IgD-negative memory B cell (primary cell): ENCODE measurements at regions not wholly inside any gene's neighbourhood (a gene's known extent, or its start where the extent isn't known, plus 50 kb on each side); places are given as distances from the start of the nearest gene placed in this dataset.

Source experiments
- H3K27ac Mint-ChIP-seq, 3 donors: one replicate each; pipeline ENCODE4 v1.8.0; 2020 to 2022; ENCODE audit warnings: mild to moderate bottlenecking in 3 of 3, mixed read lengths in 3 of 3, moderate library complexity in 1 of 3
- H3K27me3 Mint-ChIP-seq: one replicate; pipeline ENCODE4 v1.8.0; 2021; ENCODE audit warnings: mixed read lengths
- H3K36me3 Mint-ChIP-seq: one replicate; pipeline ENCODE4 v1.8.0; 2020; ENCODE audit warnings: mild to moderate bottlenecking, mixed read lengths
- H3K4me1 Mint-ChIP-seq, 3 donors: one replicate each; pipeline ENCODE4 v1.8.0; 2020 to 2022; ENCODE audit warnings: mixed read lengths in 3 of 3, mild to moderate bottlenecking in 1 of 3
- H3K4me3 Mint-ChIP-seq, 4 donors: one replicate each; pipeline ENCODE4 v1.8.0; 2020 to 2022; ENCODE audit warnings: mild to moderate bottlenecking in 4 of 4, mixed read lengths in 4 of 4, moderate library complexity in 3 of 4
- H3K9me3 Mint-ChIP-seq, 3 donors: one replicate each; pipeline ENCODE4 v1.8.0; 2020 to 2021; ENCODE audit warnings: mixed read lengths in 3 of 3, mild to moderate bottlenecking in 1 of 3

DNA sequence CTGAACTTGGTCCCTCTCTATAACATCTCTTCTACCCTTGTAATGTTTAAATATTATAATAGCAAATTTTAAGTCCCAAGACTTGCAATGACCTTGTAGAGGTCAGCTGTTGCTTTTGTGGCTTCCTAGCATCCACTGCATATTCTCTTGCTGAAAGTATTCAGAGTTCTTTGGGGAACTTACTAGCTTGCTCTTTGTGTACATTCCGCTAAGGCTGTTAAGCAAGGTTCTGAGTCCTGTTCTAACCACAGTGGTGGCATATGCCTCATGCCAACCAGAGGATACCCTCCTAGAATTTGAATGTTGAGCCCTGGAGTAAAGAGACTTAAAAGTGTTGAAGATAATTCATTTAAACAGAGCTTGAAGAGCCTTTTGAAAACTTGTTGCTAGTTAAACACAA, 570.9 kb downstream of the TLE1 start:
- H3K27ac Mint-ChIP-seq = no peak overlapping the region
- no peaks in the 10 kb centered on the region for H3K27me3 Mint-ChIP-seq
- H3K4me1 Mint-ChIP-seq = peaks cover 0 to 6% (median 2%) of the 10 kb centered on the region in 3 donors
- no peak overlapping the region for H3K4me3 Mint-ChIP-seq
- H3K36me3 Mint-ChIP-seq = no peaks in the 10 kb centered on the region
- peaks cover 0 to 3% (median 2%) of the 10 kb centered on the region in 3 donors for H3K9me3 Mint-ChIP-seq

DNA sequence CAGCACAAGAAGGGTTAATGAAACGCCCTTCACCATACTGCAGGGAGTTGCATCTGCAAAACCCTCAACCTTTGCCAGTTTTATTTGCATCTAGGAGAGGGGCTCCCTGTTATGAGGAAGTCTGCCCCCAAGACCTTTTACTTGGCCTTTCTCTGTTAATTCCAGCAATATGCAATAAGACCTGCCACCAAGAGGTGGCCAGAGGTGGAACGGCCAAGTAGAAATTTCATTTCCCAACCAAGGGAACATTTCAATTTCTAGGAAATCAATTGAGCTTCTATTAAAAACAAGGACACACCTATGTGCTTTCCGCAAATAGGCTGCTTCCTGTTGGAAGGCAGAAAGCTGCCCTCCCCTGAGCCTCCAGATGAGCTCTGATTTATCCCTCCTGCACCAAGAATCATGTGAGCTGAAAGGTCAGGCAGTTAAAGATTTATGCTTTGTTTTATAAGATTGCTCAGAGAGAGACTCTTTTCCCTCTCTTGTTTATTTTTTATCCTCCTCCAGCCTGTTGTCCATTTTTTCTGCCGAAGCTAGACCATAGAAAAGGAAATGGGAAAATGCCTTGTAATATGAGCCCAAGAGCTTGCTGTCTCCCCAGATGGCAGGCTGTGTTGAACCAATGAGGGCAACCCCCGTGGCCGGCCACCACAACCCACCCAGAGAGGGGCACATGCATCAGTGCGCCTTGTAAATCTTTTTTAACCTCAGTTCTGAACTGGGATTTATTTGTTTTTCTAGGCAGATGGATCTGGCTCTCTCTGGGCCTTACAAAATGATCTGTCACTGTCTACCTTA, 572.8 kb downstream of the TLE1 start:
- Mint-ChIP-seq H3K4me3 (no peak overlapping the region), H3K27me3 (no peaks in the 10 kb centered on the region), H3K27ac (no peak overlapping the region), H3K4me1 (peaks cover 4 to 13% (median 6%) of the 10 kb centered on the region in 3 donors), H3K36me3 (no peaks in the 10 kb centered on the region), H3K9me3 (peaks cover 0 to 2% (median under 1%) of the 10 kb centered on the region in 3 donors)

DNA sequence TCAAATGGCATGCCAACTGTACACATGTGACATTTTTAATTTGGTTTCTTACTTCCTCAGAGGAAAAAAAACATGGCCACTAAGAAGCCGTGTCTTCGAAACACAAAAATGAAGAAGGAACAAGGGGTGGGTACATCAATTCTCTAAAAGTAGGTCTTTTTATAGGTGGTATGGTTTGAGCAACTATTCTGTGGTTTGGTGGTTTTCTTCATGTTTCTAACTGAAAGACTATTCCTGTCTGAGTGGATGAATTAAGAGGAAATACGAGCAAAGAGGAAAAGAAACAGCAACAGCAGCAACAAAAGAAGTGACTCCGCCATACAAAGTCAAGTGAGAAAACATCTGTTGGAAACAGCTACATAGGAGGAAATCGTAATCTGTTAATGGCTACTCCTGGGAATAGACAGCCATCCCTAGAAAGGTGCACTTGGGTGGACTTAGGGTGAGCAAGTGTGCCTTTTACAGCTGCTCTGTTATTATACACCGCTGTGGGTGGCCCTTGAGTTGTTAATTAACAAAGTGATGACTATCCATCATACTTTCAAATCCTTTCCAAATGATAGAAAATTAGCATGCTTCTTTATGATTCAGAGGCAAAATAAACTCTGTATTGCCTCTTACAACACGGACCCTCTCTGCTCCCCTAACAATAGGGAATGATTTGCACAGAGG, 575.8 kb downstream of the TLE1 start:
- Mint-ChIP-seq H3K36me3 (no peaks in the 10 kb centered on the region), H3K4me1 (peaks cover 4 to 13% (median 6%) of the 10 kb centered on the region in 3 donors), H3K27ac (peak overlapping the region in 1 of 3 donors; percentile 35), H3K4me3 (peak overlapping the region in 2 of 4 donors; percentile 14 to 41), H3K9me3 (peaks cover 0 to 1% (median 0%) of the 10 kb centered on the region in 3 donors), H3K27me3 (peaks cover 2% of the 10 kb centered on the region)

DNA sequence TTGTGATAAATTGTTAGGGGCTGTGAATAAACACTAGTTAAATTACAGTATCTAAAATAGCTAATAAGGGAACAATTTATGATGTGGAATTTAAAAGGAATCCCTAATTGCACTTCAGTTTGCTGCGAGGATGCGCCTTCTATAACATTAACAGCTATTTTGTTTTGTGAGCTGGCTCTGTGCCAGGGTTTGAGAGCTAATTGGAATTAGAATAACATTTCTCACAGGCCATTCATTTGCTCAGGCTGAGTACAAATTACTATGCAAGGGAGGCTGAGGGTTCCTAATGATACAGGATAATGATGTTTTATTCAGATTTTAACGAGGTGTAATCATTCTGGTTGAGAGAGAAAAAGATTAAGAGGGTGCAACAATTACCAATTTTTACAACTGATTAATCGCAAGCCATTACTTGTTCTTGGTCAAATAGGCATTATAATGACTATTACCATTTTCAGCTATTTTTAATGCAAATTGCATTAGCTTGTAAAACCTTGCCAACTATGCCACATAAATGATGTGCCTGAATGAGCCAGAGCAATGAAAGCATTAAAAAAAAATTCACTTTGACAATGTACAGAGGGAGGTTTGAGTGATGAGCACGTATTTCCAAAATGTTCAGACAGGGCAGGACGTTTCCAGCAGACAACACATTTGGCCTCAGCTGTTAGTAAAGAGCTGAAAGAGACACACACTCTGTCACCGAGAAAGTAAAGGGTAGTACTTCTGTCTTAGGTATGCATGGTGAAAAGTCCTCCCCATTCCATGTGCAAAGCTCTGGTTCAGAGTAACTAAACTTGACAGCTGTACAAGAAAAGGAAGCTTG, 576.5 kb downstream of the TLE1 start:
- Mint-ChIP-seq H3K9me3 (peaks cover 0 to 1% (median 0%) of the 10 kb centered on the region in 3 donors), H3K4me1 (peaks cover 4 to 13% (median 6%) of the 10 kb centered on the region in 3 donors), H3K36me3 (no peaks in the 10 kb centered on the region), H3K27ac (peak overlapping the region in 1 of 3 donors; percentile 35), H3K4me3 (peak overlapping the region in 2 of 4 donors; percentile 6 to 41), H3K27me3 (peaks cover 2% of the 10 kb centered on the region)

DNA sequence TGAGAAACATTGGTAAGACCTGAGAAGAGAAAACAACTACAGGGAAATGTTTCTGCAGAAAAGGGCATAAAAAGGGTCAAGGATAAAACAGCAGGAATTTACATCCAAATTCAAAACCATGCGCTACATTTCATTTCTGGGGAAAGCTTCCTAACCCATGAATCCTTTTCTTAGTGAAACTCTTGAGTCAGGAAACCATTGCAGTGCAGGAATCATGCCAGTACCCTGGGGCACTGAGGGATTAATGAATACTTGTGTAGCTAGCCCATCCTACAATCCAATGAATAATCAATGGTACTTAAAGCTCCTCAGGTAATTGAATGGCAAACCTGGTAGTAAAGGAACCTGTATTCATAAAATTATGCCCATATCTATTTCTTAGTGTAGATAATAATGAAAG, 580.5 kb downstream of the TLE1 start:
- Mint-ChIP-seq H3K4me1 (peaks cover 4 to 10% (median 6%) of the 10 kb centered on the region in 3 donors), H3K4me3 (no peak overlapping the region), H3K27me3 (peaks cover 5% of the 10 kb centered on the region), H3K36me3 (no peaks in the 10 kb centered on the region), H3K27ac (no peak overlapping the region), H3K9me3 (peaks cover 0 to 1% (median 0%) of the 10 kb centered on the region in 3 donors)

DNA sequence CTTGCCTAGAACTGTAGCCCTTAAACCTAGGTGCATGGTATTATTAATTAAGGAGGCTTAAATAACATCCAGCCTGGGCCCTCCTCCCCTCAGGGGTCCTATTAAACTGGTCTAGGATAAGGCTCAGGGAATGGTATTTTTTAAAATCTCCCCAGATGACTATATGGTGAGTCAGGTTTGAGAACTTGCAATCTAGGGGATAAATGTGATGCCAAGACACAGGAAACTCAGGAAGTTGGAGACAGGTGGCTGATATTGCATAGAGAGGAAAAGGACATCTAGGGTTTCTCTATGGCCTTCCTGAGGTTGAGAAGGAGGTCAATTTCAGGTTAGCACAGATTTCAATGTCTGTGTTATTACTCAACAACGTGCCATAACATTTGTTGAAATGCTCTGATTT, 581.0 kb downstream of the TLE1 start:
- Mint-ChIP-seq H3K9me3 (peaks cover 0 to 1% (median 0%) of the 10 kb centered on the region in 3 donors), H3K36me3 (no peaks in the 10 kb centered on the region), H3K4me1 (peaks cover 3 to 7% (median 4%) of the 10 kb centered on the region in 3 donors), H3K27ac (no peak overlapping the region), H3K27me3 (peaks cover 5% of the 10 kb centered on the region), H3K4me3 (no peak overlapping the region)

DNA sequence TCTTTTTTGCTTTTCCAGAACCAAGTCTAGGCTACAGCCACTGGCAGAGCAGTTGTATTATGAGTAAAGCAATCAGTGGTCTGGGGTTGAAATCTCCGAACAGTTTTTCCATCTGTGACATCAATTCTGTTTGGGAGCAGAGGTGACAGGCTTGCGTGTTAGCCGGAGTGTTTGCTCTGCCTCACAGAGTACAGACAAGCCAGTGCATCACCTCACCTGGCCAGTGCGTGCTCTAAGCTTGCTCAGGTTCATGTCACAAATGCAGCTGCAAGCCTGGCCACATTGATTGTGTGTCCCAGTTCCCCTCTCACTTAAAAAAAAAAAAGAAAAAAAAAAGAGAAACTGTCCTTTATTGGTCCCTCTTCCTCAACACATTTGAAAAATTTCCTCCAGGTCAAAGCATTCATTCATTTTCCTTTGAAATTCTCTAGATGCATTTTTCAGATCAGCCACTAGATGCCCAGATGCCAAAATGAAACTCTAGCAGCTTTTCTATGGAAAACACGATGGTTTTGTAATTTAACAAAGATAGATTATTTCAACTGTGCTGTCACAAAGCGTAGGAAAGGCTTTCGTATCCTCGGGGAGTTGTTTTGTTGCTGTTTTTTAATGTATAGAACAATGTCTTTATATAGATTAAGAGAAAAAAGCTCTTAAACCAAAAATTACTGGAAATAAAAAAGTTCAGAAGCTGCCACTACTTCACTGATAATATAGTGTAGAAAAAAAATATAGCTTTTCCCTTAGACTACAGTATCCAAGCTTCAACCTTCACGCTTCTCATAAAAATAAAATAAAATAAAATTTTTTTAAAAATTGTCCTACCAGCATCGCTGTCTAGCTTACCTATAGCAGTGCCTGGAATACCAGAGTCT, 585.5 kb downstream of the TLE1 start:
- Mint-ChIP-seq H3K4me1 (peaks cover 0 to 2% (median 0%) of the 10 kb centered on the region in 3 donors), H3K9me3 (peaks cover under 1 to 3% (median 2%) of the 10 kb centered on the region in 3 donors), H3K4me3 (peak overlapping the region in 1 of 4 donors; percentile 36), H3K36me3 (peaks cover 1% of the 10 kb centered on the region), H3K27me3 (peaks cover 4% of the 10 kb centered on the region), H3K27ac (no peak overlapping the region)

DNA sequence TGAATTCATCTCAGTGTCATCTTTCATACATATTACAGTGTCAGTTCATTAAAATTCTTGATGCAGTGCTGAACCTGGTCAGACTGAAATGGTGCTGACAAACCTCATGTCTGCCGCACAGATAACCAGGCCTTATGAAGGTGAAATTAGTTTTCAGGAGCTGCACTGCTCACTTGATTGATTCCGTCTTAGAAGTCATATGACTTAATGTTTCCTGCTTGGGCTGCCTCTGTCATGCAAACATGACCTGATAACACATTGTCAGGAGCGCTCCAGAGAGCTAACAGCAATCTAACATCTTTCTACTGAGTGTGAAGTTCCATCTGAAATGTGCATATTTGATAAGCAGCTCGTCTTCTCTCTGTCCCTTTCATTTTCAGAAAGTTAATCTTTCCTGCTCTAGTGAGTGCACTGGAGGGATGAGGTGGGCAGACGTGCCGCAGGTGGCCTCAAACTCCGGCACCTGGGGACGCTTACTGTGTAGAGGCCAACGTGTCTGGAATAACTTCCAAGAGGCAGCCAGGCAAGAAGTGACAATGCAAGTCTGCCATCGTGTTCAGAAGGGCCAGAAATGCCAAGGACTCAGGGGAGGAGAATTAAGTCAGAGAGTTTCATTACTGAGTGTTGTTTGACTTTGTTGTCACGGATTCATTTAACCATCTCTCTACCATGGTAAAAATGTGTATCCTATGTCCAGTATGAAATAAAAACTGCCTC, 592.1 kb downstream of the TLE1 start:
- H3K4me3 Mint-ChIP-seq = no peak overlapping the region
- no peaks in the 10 kb centered on the region for H3K27me3 Mint-ChIP-seq
- H3K4me1 Mint-ChIP-seq = peaks cover 1 to 5% (median 4%) of the 10 kb centered on the region in 3 donors
- peaks cover 1% of the 10 kb centered on the region for H3K36me3 Mint-ChIP-seq
- H3K27ac Mint-ChIP-seq = no peak overlapping the region
- peaks cover 0 to 8% (median 2%) of the 10 kb centered on the region in 3 donors for H3K9me3 Mint-ChIP-seq

DNA sequence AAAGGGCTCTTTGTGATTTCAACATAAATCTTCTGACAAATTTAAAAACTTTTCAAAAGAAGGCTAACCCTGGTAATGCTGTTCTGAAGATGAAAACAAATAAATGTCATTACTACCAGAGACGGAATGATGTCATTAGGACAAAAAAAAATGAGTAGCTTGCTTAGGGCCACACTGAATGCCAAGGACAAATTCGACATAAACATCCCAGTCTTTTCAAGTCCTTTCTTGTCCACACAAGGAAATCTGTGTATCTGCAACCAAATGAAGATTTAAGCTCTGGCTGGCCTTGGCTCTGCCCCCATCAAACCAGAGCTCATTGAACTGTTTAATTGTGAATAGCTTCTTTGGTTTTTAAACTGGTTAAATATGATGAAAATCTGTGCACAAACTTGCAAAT, 592.7 kb downstream of the TLE1 start:
- peaks cover 1% of the 10 kb centered on the region for H3K36me3 Mint-ChIP-seq
- H3K27ac Mint-ChIP-seq = no peak overlapping the region

DNA sequence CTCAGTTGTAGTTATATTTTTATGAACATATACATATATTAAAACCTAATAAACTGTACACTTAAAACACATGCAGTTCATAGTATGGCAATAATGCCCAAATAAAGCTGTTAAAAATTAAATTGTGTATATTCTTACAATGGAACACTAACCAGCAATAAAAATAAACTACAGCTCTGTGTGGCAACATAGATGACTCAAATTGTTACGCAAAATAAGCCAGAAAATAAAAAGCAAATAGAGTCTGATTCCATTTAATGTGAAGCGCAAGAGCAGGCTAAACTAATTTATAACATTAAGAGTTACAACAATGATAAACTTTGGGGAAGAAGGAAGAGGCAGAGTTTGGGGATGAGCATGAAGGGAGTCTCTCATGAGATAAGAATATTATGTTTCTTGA, 597.3 kb downstream of the TLE1 start:
- Mint-ChIP-seq H3K4me3 (no peak overlapping the region), H3K27ac (no peak overlapping the region), H3K36me3 (no peaks in the 10 kb centered on the region), H3K4me1 (no peaks in the 10 kb centered on the region), H3K9me3 (peaks cover 0 to 4% (median 2%) of the 10 kb centered on the region in 3 donors), H3K27me3 (no peaks in the 10 kb centered on the region)

More for the DNA sequence above, 592.7 kb downstream of the TLE1 start:
- no peak overlapping the region for H3K4me3 Mint-ChIP-seq
- H3K27me3 Mint-ChIP-seq = no peaks in the 10 kb centered on the region
- peaks cover 0 to 8% (median 2%) of the 10 kb centered on the region in 3 donors for H3K9me3 Mint-ChIP-seq
- peaks cover 1 to 5% (median 4%) of the 10 kb centered on the region in 3 donors for H3K4me1 Mint-ChIP-seq

DNA sequence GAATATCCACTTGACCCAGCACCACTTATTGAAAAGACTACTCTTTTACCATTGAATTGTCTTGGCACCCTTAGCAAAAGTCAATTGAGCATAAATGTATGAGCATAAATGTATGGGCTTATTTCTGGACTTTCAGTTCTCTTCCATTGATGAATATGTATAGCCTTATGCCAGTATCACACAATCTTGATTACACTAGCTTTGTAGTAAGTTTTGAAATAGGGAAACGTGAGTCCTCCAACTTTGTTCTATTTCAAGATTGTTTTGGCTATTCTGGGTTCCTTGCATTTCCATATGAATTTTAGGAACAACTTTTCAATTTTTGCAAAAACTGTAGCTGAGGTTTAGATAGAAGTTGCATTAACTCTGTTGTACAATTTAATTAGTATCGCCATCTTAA, 601.0 kb downstream of the TLE1 start:
- Mint-ChIP-seq H3K9me3 (peaks cover 0 to 4% (median 2%) of the 10 kb centered on the region in 3 donors), H3K36me3 (no peaks in the 10 kb centered on the region), H3K4me1 (no peaks in the 10 kb centered on the region), H3K27me3 (no peaks in the 10 kb centered on the region), H3K27ac (no peak overlapping the region), H3K4me3 (no peak overlapping the region)

DNA sequence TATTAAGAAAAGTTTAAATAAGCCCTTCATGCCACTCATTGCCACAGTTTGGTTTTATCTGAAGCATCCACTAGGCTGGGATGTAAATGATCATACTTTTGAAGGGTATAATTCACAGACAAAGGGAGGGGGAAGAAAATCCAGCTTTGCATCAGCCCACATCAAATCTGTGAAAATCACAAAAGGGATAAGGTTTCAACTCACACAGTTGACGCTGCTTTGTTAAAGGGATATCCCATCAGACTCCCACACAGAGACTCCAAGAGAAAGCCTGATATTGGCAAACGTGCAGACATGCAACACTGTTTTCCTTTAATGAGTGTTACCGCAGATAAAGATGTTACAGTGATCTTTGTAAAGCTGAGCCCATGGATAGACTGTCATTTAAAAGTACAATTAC, 602.9 kb downstream of the TLE1 start:
- Mint-ChIP-seq H3K27me3 (no peaks in the 10 kb centered on the region), H3K4me3 (no peak overlapping the region), H3K9me3 (peaks cover 0 to 2% (median 0%) of the 10 kb centered on the region in 3 donors), H3K36me3 (peaks cover 2% of the 10 kb centered on the region), H3K4me1 (no peaks in the 10 kb centered on the region), H3K27ac (no peak overlapping the region)

DNA sequence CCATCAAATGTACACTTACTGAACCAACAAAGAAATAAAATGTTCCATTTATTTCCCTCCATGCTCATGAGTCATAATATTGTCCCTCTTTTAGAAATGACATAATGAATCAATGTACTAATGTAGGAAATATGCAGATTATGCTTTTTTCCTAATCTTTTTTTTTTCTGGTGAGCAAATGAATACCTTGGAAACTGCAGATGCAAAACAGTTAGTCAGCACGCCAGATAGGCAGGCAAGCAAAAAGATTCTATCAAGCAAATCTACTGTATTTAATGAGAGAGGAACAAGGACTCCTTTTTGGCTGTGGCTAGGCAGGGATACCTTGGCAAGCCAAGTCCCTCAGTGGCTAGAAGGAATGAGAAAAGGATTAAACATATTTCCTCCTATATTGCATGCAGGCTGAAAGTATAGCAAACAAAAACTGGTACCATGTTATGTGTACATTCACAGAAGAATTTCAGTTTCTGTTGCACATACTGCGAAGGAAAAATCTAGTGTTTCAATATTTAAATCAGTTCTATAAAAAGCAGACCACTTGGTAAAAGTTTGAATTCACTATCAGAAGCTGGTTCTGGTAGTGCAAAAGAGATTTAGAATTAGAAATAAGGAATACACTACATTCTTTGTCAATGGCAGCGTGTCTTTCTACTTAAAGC, 605.4 kb downstream of the TLE1 start:
- no peak overlapping the region for H3K27ac Mint-ChIP-seq
- no peak overlapping the region for H3K4me3 Mint-ChIP-seq
- H3K9me3 Mint-ChIP-seq = peaks cover 0 to under 1% (median 0%) of the 10 kb centered on the region in 3 donors
- H3K36me3 Mint-ChIP-seq = peaks cover 3% of the 10 kb centered on the region
- no peaks in the 10 kb centered on the region for H3K4me1 Mint-ChIP-seq
- no peaks in the 10 kb centered on the region for H3K27me3 Mint-ChIP-seq
